Natural killer cell (primary cell): ENCODE measurements at regions not wholly inside any gene's neighbourhood (a gene's known extent, or its start where the extent isn't known, plus 50 kb on each side); places are given as distances from the start of the nearest gene placed in this dataset.

Experiments used
- ATAC-seq, 3 donors: fragments of 150-1000 bp in 2 of 3; fragments of 200-7000 bp in 1 of 3; cut with Tn5 transposase; 1 replicate in 1 of 3; 2 replicates in 2 of 3; pipeline ENCODE4 v1.10.0; 2021; ENCODE audit warnings: mild to moderate bottlenecking in 2 of 3, moderate library complexity in 2 of 3
- DNase-seq, 2 donors: peaks; one replicate each; pipeline versions ENCODE4 v3.0.0 to v3.0.0-alpha.2; 2013 to 2021; ENCODE audit warnings: mixed read lengths in 1 of 2
- H3K27ac ChIP-seq: one replicate; pipeline ENCODE4 v1.5.1; 2013; ENCODE audit warnings: mild to moderate bottlenecking, low read length
- H3K27me3 ChIP-seq: one replicate; pipeline ENCODE4 v1.6.1; 2013; ENCODE audit warnings: low read length; ENCODE audit not compliant: control insufficient read depth, insufficient read depth
- H3K36me3 ChIP-seq: one replicate; pipeline ENCODE4 v1.6.1; 2013; ENCODE audit warnings: low read length; ENCODE audit not compliant: control insufficient read depth, insufficient read depth
- H3K4me1 ChIP-seq: one replicate; pipeline ENCODE4 v1.6.1; 2013; ENCODE audit warnings: low read length; ENCODE audit not compliant: control insufficient read depth, insufficient read depth
- H3K4me3 ChIP-seq: one replicate; pipeline ENCODE4 v1.5.1; 2013; ENCODE audit warnings: low read length
- H3K9me3 ChIP-seq: one replicate; pipeline ENCODE4 v1.6.1; 2013; ENCODE audit warnings: low read length; ENCODE audit not compliant: control insufficient read depth, insufficient read depth
- H3K27ac Mint-ChIP-seq, 2 donors: one replicate each; pipeline ENCODE4 v1.8.0; 2022; ENCODE audit warnings: mild to moderate bottlenecking in 2 of 2, mixed read lengths in 2 of 2, moderate library complexity in 1 of 2
- H3K27me3 Mint-ChIP-seq, 2 donors: one replicate each; pipeline ENCODE4 v1.8.0; 2022; ENCODE audit warnings: low read depth in 2 of 2, mixed read lengths in 2 of 2
- H3K36me3 Mint-ChIP-seq: one replicate; pipeline ENCODE4 v1.8.0; 2022; ENCODE audit warnings: mixed read lengths
- H3K4me1 Mint-ChIP-seq, 2 donors: one replicate each; pipeline ENCODE4 v1.8.0; 2022; ENCODE audit warnings: mixed read lengths in 2 of 2
- H3K4me3 Mint-ChIP-seq: one replicate; pipeline ENCODE4 v1.8.0; 2022; ENCODE audit warnings: mild to moderate bottlenecking, moderate library complexity, mixed read lengths
- H3K9me3 Mint-ChIP-seq, 2 donors: one replicate each; pipeline ENCODE4 v1.8.0; 2022; ENCODE audit warnings: mixed read lengths in 2 of 2
- CTCF ChIP-seq: fragments of 200-600 bp; IDR thresholded peaks from one replicate; pipeline ENCODE4 v1.8.0; 2022; ENCODE audit warnings: antibody characterized with exemption
- WGBS: methylation state at CpG from one replicate; pipeline ENCODE4 v1.1.7; 2013; ENCODE audit warnings: missing lambda C conversion rate; ENCODE audit not compliant: insufficient coverage; 5-methylcytosine and 5-hydroxymethylcytosine counted together
- intact Hi-C: fragments of 100-400 bp; cut with micrococcal nuclease; formaldehyde crosslinking; loops from one replicate; pipeline ENCODE4 v1.14.2; 2022

- 88% methylated on average over 1 of the region's 3 CpGs for WGBS
- TF ChIP-seq CTCF: no peak
- no peaks in the 10 kb centered on the region for H3K4me1 Mint-ChIP-seq
- H3K27ac Mint-ChIP-seq: no peak overlapping the region
- Histone ChIP-seq H3K9me3 (no peaks in the 10 kb centered on the region), H3K27ac (no peak overlapping the region), H3K4me1 (no peaks in the 10 kb centered on the region), H3K36me3 (no peaks in the 10 kb centered on the region), H3K27me3 (no peaks in the 10 kb centered on the region), H3K4me3 (no peak overlapping the region)
- intact Hi-C loops: no loop called here
- H3K9me3 Mint-ChIP-seq: peaks cover 12 to 17% of the 10 kb centered on the region in 2 donors
- ATAC-seq: no peak
- H3K36me3 Mint-ChIP-seq: no peaks in the 10 kb centered on the region
- no peaks in the 10 kb centered on the region for H3K27me3 Mint-ChIP-seq
- no peak for DNase-seq
- H3K4me3 Mint-ChIP-seq: no peak overlapping the region
Observed at GRCh38 chrX:5829469-5829868, 399.2 kb downstream of the NLGN4X start.

- no peak for ATAC-seq
- H3K4me3 ChIP-seq: no peak overlapping the region
- H3K4me1 ChIP-seq: no peaks in the 10 kb centered on the region
- no peaks in the 10 kb centered on the region for H3K36me3 ChIP-seq
- intact Hi-C loops: no loop called here
- Mint-ChIP-seq H3K9me3 (peaks cover 12 to 17% of the 10 kb centered on the region in 2 donors), H3K4me3 (no peak overlapping the region), H3K36me3 (no peaks in the 10 kb centered on the region), H3K27ac (no peak overlapping the region), H3K4me1 (no peaks in the 10 kb centered on the region), H3K27me3 (no peaks in the 10 kb centered on the region)
- no peak for TF ChIP-seq CTCF
- WGBS: 92% methylated on average over 5 of the region's 6 CpGs
- no peaks in the 10 kb centered on the region for H3K9me3 ChIP-seq
- no peaks in the 10 kb centered on the region for H3K27me3 ChIP-seq
- no peak for DNase-seq
- no peak overlapping the region for H3K27ac ChIP-seq
Observed at GRCh38 chrX:5829060-5829459, 399.6 kb downstream of the NLGN4X start.

GRCh38 chrX:5823903-5824302, 404.8 kb downstream of the NLGN4X start:
- no peaks in the 10 kb centered on the region for H3K27me3 Mint-ChIP-seq
- ATAC-seq: no peak
- Histone ChIP-seq H3K4me1 (no peaks in the 10 kb centered on the region), H3K9me3 (no peaks in the 10 kb centered on the region), H3K27ac (no peak overlapping the region), H3K27me3 (no peaks in the 10 kb centered on the region), H3K36me3 (no peaks in the 10 kb centered on the region), H3K4me3 (no peak overlapping the region)
- DNase-seq: no peak
- H3K9me3 Mint-ChIP-seq: peaks cover 5 to 7% of the 10 kb centered on the region in 2 donors
- intact Hi-C loops: no loop called here
- no peak overlapping the region for H3K4me3 Mint-ChIP-seq
- no peaks in the 10 kb centered on the region for H3K36me3 Mint-ChIP-seq
- no peak for TF ChIP-seq CTCF
- H3K27ac Mint-ChIP-seq: no peak overlapping the region
- H3K4me1 Mint-ChIP-seq: no peaks in the 10 kb centered on the region
- WGBS: 87% methylated on average over 4 of the region's 6 CpGs

- Mint-ChIP-seq H3K27me3 (no peaks in the 10 kb centered on the region), H3K27ac (no peak overlapping the region), H3K36me3 (no peaks in the 10 kb centered on the region), H3K4me3 (no peak overlapping the region), H3K9me3 (peaks cover 7 to 8% of the 10 kb centered on the region in 2 donors), H3K4me1 (no peaks in the 10 kb centered on the region)
- DNase-seq (no peak), ATAC-seq (no peak)
- no peaks in the 10 kb centered on the region for H3K9me3 ChIP-seq
- no peaks in the 10 kb centered on the region for H3K36me3 ChIP-seq
- no peak overlapping the region for H3K27ac ChIP-seq
- WGBS: 74% methylated on average over 4 of the region's 8 CpGs
- TF ChIP-seq CTCF: no peak
- no peaks in the 10 kb centered on the region for H3K4me1 ChIP-seq
- intact Hi-C loops: no loop called here
- H3K27me3 ChIP-seq: no peaks in the 10 kb centered on the region
- no peak overlapping the region for H3K4me3 ChIP-seq
Observed at GRCh38 chrX:5810636-5811035, 418.0 kb downstream of the NLGN4X start.
